ENCODE measurements at regions not wholly inside any gene's neighbourhood (a gene's known extent, or its start where the extent isn't known, plus 50 kb on each side); places are given as distances from the start of the nearest gene placed in this dataset.

GRCh38 chr9:89999534-90000370, 394.9 kb downstream of the GADD45G start:
- Histone ChIP-seq H3K4me3 (ENCODE audit: low read depth, low read length) (no peak overlapping the region), H3K4me1 (peaks cover 26% of the 10 kb centered on the region), H3K36me3 (ENCODE audit: control insufficient read depth, insufficient read depth, low read length) (no peaks in the 10 kb centered on the region), H3K9me3 (no peaks in the 10 kb centered on the region), H3K27me3 (replicated peaks; ENCODE audit: control insufficient read depth, insufficient read depth, low read length) (no peaks in the 10 kb centered on the region)
- POLR2A ChIA-PET, result no interaction called here
- Mint-ChIP-seq H3K27ac (ENCODE audit: unreplicated experiment) (peak overlapping the region; percentile 35), H3K4me1 (ENCODE audit: low read depth, unreplicated experiment) (peaks cover 11% of the 10 kb centered on the region), H3K27me3 (ENCODE audit: insufficient read depth, unreplicated experiment) (no peaks in the 10 kb centered on the region), H3K36me3 (ENCODE audit: insufficient read depth, unreplicated experiment) (no peaks in the 10 kb centered on the region), H3K4me3 (ENCODE audit: unreplicated experiment) (peak overlapping the region; percentile 38), H3K9me3 (ENCODE audit: unreplicated experiment) (no peaks in the 10 kb centered on the region)
- no TSS peak for BruUV-seq (replicated peaks)
- CTCF ChIA-PET, result interaction anchor here (0.6 to 2.0 kb wide), 4 partner anchors 11 to 402 kb away, joined by 3 to 7 read pairs (median 4); no protein-coding TSS in a partner anchor
- peak; percentile 37 to 52 for DNase-seq
- intact Hi-C loops (cut with micrococcal nuclease; ENCODE audit: unreplicated experiment), result loop anchor here (5.0 to 10.0 kb wide), 2 partner anchors 75 to 103 kb away; no protein-coding TSS in a partner anchor
- TF ChIP-seq, protein P1, sequence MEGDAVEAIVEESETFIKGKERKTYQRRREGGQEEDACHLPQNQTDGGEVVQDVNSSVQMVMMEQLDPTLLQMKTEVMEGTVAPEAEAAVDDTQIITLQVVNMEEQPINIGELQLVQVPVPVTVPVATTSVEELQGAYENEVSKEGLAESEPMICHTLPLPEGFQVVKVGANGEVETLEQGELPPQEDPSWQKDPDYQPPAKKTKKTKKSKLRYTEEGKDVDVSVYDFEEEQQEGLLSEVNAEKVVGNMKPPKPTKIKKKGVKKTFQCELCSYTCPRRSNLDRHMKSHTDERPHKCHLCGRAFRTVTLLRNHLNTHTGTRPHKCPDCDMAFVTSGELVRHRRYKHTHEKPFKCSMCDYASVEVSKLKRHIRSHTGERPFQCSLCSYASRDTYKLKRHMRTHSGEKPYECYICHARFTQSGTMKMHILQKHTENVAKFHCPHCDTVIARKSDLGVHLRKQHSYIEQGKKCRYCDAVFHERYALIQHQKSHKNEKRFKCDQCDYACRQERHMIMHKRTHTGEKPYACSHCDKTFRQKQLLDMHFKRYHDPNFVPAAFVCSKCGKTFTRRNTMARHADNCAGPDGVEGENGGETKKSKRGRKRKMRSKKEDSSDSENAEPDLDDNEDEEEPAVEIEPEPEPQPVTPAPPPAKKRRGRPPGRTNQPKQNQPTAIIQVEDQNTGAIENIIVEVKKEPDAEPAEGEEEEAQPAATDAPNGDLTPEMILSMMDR (IDR thresholded peaks at IDR 0.05; ENCODE audit: insufficient read depth in 1 of 2, low read depth in 1 of 2, low read length in 1 of 2, severe bottlenecking in 1 of 2, unreplicated experiment in 1 of 2), result no peak

DNA sequence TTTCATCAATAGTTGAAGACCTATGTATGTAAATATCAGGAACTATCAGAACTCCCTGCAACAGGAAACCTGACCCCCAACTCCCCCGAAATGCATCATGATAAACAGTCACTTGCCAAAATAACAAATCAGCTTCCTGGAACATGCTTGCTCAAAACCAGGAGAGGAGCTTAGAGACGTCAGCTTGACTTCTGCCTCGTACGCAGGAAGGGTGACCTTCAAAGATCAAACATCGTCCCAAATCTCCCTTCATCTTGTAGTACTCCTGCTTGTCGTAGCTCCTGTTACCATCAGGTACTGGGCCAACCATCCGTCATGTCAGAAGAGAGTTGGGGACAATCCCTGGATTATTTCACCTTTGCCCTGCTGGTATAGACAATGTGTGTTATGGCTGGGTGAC, 396.1 kb downstream of the GADD45G start:
- BruUV-seq (replicated peaks), result no TSS peak
- Mint-ChIP-seq H3K4me3 (ENCODE audit: unreplicated experiment) (peak overlapping the region; percentile 11), H3K4me1 (ENCODE audit: low read depth, unreplicated experiment) (peaks cover 5% of the 10 kb centered on the region), H3K9me3 (ENCODE audit: unreplicated experiment) (no peaks in the 10 kb centered on the region), H3K27ac (ENCODE audit: unreplicated experiment) (no peak overlapping the region), H3K36me3 (ENCODE audit: insufficient read depth, unreplicated experiment) (no peaks in the 10 kb centered on the region), H3K27me3 (ENCODE audit: insufficient read depth, unreplicated experiment) (no peaks in the 10 kb centered on the region)
- TF ChIP-seq, protein P1 (IDR thresholded peaks at IDR 0.05; ENCODE audit: insufficient read depth in 1 of 2, low read depth in 1 of 2, low read length in 1 of 2, severe bottlenecking in 1 of 2, unreplicated experiment in 1 of 2), result no peak
- Histone ChIP-seq H3K36me3 (ENCODE audit: control insufficient read depth, insufficient read depth, low read length) (no peaks in the 10 kb centered on the region), H3K27me3 (replicated peaks; ENCODE audit: control insufficient read depth, insufficient read depth, low read length) (no peaks in the 10 kb centered on the region), H3K9me3 (no peaks in the 10 kb centered on the region), H3K4me3 (ENCODE audit: low read depth, low read length) (no peak overlapping the region), H3K4me1 (peaks cover 15% of the 10 kb centered on the region)
- CTCF ChIA-PET, result no interaction called here
- DNase-seq, result no peak
- intact Hi-C loops (cut with micrococcal nuclease; ENCODE audit: unreplicated experiment), result no loop called here
- POLR2A ChIA-PET, result no interaction called here

DNA sequence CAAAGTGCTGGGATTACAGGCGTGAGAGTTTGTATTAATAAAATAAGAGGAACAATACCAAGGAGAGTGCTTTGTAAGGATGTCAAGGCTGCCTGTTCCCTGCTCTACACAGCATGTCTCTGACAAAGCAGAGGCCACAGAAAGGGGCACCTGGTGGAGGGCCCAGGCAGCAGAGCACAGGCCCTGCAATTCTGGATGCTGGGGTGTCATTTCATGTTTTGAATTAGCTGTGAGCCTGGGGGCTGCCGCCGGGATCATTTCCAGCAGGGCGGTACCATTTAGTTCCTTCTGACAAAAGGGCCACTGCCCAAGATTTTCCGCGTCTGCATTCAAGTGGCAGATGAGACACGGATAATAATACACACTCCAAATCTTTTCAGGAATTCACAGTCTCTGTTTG, 396.9 kb downstream of the GADD45G start:
- no peak overlapping the region for H3K4me3 ChIP-seq (ENCODE audit: low read depth, low read length)
- H3K36me3 ChIP-seq (ENCODE audit: control insufficient read depth, insufficient read depth, low read length), result no peaks in the 10 kb centered on the region
- Mint-ChIP-seq H3K4me1 (ENCODE audit: low read depth, unreplicated experiment) (peaks cover 5% of the 10 kb centered on the region), H3K36me3 (ENCODE audit: insufficient read depth, unreplicated experiment) (no peaks in the 10 kb centered on the region), H3K4me3 (ENCODE audit: unreplicated experiment) (no peak overlapping the region), H3K9me3 (ENCODE audit: unreplicated experiment) (no peaks in the 10 kb centered on the region), H3K27me3 (ENCODE audit: insufficient read depth, unreplicated experiment) (no peaks in the 10 kb centered on the region), H3K27ac (ENCODE audit: unreplicated experiment) (no peak overlapping the region)
- DNase-seq, result no peak
- CTCF ChIA-PET, result no interaction called here
- H3K4me1 ChIP-seq, result peaks cover 6% of the 10 kb centered on the region
- no peaks in the 10 kb centered on the region for H3K27me3 ChIP-seq (replicated peaks; ENCODE audit: control insufficient read depth, insufficient read depth, low read length)
- H3K9me3 ChIP-seq, result no peaks in the 10 kb centered on the region
- intact Hi-C loops (cut with micrococcal nuclease; ENCODE audit: unreplicated experiment), result no loop called here
- TF ChIP-seq, protein P1 (IDR thresholded peaks at IDR 0.05; ENCODE audit: insufficient read depth in 1 of 2, low read depth in 1 of 2, low read length in 1 of 2, severe bottlenecking in 1 of 2, unreplicated experiment in 1 of 2), result no peak
- POLR2A ChIA-PET, result no interaction called here
- no TSS peak for BruUV-seq (replicated peaks)

All from Caco-2 (cell line).